GM21528 (cell line): ENCODE measurements at regions not wholly inside any gene's neighbourhood (a gene's known extent, or its start where the extent isn't known, plus 50 kb on each side); places are given as distances from the start of the nearest gene placed in this dataset.

Experiments
- ATAC-seq: cut with Tn5 transposase; IDR thresholded peaks from one replicate; pipeline ENCODE4 v1.9.1; 2021; ENCODE audit warnings: mild to moderate bottlenecking, moderate library complexity; ENCODE audit not compliant: unreplicated experiment, low FRiP score

DNA sequence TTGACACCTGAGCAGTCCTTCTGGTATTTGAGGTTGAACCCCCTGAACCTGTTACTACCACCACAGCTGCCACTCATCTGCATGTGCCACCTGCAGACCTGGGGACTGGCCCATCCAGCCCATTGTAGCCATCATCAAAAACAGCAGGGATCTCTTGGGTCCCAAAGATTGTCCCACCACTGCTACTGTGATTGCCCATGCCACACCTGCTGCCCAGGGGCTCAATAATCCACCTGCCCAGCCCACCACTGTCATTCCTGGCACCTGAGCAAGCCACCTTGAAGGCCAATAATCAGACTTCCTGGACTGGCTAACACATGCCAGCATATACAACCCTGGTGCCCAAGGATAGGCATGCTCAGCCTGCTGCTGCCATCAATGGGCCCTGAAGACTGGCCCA, 327.6 kb downstream of the CYRIA start:
- no peak for ATAC-seq

DNA sequence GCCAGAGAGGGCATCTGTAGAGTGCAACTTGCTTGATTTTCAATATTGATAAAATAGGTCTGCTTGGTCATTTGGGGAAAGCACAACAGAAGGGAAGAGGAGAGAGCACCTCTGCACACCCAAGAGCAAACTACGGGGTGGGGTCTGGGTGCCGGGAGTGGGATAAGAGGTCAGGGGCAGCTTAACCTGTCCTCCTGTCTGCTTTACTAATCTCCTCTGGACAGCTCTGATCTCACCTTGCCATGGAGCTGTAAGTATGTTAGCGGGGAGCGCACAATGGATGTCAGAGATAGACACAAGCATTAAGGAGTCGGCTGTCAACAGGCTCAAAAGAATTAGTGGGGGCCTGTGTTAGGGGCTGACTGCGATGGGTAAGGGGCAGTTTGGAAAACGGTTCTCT, 328.7 kb downstream of the CYRIA start:
- ATAC-seq: no peak

DNA sequence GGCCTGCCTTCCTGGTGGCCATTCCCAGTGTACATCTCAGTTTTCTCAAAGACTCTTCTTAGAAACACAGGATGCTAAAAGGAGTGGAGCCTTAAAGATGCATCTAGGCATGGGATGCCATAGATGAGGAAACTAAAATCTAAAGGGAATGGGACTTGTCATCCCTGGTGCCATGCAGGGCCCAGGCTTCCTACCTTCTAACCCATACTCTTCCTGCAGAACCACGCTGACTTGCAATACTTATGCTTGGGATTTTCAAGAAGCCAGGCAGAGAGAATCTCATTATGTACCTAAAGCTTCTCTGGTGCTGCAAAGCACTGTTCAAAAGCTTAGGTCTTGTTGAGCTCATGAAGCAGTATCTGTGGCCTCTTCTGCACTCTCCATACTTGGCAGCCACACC, 329.1 kb downstream of the CYRIA start:
- no peak for ATAC-seq

DNA sequence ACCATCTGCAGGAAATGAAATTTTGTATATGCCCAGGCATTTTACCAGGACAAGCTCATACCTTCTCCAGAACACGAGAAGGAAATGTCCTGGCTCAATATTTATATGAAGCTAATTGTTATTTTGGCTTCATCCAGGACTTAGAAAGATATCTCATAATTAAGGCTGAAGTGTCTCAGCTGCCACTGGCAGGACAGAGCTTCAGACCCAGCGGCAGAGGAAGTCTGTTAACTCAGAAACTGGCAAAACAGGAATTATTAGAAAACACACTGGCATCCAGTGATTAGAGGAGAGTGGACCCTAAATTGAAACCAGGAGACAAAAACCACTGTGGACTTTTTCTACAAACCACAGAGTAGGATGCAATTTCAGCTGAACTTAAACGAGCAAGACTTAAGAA, 329.7 kb downstream of the CYRIA start:
- ATAC-seq: no peak

DNA sequence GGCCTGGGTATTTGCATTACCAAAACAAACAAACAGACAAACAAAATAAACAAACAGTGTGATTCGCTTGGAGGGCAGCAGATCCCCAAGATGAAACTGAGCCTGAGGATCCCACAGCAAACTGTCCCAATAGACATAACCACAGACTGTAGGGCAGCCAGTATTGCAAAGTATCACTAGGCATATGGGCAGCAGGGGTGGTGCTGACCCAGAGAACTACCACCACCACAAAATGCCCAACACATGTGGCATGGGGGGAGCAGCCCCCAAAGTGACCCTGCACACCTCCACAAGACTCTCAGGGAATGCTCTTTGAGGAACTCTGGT, 330.1 kb downstream of the CYRIA start:
- ATAC-seq: no peak

DNA sequence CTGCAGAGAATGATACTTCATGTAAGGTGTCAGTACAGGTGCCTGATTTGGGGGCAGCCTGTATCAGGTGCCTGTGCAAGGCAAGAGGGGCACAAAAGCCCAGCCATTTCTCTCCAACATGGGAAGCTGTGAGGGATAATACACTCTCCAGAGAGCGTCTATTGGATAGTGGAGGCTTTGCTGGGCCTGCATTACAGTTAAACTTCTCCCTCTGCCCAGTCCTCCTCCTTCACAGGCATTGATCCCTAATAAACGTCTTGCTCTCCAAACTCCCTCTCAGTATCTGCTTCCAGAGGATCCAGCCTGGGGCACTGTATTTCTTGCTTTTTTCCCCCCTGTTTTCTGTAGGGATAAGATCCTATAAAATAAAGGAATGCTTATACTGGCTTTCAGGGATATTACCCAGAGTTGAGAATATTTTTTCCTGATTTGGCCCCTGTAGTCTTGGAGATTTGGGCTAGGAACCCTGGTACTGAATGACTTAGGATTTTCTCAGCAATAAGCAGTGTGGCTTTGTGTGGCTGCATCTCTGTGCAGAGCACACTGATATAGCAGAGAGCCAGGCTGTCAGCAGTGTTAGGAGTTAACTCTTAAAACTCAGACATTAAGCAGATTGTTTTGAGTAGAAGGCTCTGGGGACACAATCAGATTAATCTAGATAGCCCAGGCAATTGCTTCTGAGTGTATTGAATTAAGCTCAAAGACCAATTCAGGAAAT, 330.6 kb downstream of the CYRIA start:
- ATAC-seq: no peak

DNA sequence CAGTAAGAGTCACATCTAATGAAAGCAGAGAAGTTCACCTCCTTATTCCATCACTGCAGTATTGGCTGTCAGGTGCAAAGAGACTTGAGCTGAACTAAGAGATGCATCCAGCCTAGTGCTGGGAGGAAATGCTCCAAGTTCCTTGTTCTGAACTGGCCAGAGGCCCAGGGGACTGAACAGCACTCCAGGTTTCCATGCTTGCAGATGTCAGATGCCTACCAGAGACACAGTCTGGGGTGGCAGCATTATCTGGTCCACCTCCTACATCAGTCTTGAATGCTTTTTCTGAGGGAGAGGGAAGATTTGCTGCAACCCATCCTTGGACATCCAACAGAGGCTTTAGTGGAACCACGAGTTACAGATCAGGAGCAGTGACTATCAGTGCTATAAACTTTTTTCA, 331.3 kb downstream of the CYRIA start:
- ATAC-seq: no peak

DNA sequence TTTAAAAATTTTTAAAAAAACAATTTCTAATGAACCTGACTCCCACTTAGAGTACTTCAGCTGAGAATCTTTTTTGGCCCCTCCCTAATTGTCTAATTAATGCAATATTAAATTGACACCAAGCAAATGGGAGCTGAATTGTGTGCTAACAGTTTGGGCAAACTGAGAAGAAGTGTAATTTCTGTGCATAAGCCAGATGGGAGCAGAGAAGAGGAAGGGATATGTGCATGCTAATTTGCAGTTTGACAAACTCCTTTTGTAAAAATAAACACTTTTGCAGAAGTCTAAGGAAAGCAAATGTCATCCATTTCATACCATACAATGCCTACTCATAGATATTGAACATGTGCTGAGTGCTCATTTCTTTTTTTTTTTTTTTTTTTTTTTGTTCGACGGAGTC, 332.0 kb downstream of the CYRIA start:
- ATAC-seq: no peak

DNA sequence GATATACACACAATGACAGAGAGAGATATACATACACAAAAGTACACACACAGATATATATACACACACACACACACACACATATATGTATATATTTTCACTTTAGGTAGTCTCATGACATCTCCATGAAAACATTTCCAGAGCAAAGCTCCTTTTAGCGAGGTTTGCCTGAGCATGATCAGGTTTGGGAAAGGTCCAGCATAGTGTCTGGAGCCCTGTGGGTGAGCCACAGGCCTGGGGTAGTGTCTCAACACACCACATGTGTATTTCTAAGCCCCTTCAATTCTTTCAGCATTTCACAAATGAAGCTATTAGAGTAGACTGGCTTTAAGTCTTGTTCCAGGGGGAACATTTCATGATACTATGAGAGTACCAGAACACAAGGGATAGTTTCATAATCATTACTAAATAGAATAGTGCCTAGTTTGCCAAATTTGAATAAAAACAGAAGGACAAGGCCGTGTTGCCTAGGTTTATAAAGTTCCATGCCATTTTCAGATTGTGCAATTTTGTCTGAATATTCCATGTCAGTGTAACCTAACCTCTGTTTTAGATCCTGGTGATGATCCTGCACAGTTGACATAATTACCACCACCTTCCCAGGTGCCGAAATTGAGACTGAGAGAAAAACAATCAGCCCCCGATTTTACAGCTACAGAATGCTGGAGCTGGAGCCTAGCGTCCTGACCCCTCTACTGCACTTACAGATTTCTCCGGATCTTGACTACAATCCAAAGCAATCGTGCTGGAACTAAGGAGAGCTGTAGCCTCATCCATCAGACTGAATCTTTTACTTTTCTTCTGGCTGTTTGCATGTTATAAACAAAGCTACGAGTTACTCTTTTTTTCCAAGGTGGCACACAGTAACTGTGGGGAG, 332.7 kb downstream of the CYRIA start:
- ATAC-seq: no peak

DNA sequence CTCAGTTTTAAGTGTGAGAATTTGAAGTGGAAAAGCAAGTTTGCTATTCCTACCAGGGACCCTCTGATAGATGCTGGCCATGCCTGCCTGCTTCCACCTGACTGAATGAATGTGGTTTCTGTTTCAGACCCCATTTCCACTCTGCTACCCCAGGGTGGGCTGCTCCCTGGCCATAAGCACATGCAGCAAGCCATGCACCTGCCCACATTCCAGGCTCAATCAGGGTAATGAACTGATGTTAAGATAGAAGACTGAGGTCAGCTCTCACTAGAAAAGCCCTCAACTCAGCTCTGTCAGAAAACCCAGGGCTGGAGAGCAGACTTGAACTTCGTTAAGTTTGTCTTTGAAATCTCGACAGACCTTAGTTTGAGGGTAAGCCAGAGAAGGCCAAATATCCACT, 333.9 kb downstream of the CYRIA start:
- ATAC-seq: no peak

DNA sequence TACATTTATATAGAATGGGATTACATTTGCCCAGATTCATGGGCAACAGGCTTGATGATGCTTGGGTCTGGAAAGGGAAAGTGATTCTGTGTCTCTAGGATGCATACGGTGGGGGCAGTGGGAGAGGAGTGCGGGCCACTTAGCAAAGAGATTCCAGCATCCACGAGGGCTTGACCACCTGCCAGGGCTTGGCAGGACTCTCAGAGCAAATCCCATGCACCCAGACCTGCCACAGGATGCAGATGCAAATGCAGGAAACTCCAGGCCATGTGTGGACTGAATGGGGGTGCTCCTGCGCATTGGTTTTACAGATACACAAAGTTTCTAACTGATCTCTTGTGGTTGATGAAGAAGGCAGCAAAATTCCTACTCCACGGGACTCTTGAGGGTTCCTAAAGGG, 334.7 kb downstream of the CYRIA start:
- ATAC-seq: no peak

DNA sequence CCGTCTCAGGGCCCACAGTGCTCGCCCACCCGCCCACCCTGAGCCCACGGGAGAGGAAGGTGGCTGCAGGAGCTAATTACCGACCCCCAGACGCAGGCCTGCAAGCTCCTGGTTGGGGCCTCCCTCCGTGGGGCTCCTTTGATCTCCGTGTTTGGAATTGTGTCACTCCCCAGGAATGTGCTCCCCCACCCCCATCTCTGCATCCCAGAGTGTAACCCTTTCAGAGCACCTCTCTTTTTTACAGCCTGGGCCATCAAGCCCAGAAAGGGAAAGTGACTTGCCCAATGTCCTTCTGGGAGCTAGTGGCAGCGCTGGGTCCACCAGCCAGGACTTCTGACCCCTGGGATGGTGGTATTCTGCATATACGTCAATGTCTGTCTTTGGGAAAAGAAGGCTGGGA, 335.1 kb downstream of the CYRIA start:
- no peak for ATAC-seq

DNA sequence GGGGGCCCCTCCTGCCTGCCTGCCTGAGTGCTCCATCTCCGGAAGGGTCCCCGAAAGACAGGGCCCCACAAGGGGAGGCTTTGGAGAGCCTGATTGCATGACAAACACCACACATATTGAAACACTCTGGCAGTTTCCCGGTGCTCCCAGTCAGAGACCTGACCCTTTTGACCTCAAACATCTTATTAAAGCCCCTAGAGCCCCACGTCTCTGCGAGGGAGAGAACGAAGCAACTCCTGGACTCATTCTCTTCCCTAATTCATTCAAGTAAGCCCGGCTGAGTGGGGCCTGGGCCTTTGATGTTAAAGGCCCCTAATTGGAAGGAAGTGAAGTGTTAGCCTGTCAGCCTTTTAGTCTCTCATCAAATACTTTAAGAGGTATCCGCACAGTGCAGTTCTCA, 335.6 kb downstream of the CYRIA start:
- ATAC-seq: no peak

DNA sequence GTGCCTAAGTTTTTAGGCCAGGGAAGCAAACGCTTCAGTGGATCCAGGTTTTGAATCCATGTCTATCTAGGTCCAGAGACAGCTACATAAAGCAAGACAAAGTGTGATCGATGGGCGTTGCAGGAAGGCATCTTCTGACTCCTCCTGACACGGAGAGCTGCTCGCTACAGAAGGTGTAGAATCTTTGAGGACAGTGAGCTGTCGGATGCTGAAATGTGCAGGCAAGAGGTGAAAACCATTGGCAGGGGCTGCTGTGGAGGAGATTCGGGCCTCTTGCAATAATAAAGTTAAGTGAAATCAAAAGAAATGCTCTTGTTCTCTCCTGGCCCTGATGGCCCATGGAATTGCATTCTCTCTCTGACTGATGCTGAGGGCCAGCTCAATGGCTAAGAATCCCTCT, 336.2 kb downstream of the CYRIA start:
- no peak for ATAC-seq

DNA sequence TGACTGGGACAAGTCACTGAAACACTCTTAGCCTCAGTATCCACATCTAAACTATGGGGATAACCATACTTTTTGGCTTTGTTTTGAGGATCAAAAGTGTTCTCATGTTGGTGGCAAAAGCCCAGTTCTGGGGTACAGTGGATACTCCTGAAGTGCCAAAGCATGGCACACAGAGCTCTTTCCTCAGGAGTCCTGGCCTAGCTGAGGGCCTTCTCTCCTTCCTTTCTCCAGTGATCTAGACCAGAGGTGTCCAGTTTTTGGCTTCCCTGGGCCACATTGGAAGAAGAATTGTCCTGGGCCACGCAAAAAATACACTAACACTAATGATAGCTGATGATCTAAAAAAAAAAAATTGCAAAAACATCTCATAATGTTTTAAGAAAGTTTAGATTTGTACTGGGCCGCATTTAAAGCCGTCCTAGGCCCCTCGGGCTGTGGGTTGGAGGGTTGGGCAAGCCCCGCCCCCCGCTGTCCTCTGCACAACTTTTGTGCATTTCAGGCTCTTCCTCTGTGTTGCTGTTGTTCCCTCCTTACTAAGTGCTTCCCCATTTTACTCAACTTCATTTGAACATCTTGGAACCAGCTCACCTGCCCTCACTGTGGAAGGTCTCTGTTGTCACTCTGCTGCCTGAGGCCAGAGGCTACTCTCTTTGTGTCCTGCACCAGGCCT, 337.0 kb downstream of the CYRIA start:
- ATAC-seq: no peak

DNA sequence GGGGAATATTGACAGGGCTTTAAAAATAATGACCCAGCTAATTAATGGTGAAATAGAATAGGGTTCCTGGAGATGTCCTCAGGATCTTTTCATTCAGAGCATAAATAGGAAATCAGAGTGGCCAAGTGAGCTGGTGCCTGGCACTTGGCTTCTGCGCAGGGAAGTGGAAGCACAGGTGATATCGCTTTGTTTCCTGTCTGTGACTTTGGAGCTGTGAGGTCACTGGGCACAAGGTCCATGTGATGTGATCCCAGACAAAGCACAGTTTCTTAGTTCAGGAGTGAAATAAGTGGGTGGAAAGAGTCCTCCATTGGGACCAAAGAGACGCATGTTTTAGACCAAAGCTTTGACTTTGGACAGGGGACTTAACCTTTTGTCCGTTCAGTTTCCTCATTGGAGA, 338.3 kb downstream of the CYRIA start:
- no peak for ATAC-seq

DNA sequence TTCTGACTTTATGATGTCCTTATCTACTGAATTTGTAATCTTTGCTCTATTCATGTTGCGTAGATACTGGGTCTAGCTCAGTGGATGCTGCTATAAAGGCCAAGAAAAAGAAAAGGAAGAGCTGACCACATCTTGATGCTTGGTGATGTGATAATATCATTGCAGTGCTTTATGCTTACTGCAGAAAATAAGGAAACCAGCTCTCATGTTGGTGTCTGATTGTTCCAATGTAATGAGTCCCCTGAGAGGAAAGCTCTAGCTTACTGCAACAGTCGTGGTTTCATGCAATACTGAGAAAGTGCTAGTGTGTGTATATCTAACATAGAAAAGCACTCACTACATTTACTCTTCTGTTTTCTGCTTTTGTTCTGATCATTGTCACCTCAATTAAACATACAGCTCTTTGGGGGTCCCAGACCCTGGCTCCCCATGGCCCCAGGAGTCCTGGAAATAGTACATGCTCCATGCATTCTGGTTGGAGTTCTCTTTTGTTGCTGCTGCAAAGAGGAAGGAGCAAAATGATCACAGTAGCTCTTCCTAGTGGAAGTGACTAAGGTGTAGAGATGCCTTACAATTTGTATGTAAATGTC, 338.8 kb downstream of the CYRIA start:
- no peak for ATAC-seq

DNA sequence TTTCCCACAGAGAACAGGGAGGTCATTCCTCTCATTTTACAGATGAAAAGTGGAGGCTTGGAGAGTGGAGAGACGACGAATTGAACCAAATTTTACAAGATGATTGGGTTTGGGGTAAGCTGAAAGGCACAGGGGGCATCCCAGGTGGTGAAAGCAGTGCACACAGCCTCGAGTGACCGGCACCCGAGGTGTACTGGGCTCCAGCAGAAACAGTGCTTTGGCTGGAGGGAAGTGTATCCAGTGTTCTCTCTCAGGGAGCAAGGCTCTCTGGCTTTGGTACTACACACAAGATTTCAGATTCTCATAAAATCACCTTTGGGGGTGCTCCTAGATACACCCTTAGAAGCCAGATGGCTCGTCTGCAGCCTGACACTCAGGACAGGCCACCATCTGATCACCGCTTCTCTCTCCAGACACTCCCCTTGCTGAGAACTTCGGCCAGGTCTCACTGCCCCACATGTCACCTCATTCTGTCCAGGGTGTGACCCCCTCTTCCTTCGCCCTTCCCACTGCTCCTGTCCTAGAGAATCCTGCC, 339.6 kb downstream of the CYRIA start:
- ATAC-seq: no peak

DNA sequence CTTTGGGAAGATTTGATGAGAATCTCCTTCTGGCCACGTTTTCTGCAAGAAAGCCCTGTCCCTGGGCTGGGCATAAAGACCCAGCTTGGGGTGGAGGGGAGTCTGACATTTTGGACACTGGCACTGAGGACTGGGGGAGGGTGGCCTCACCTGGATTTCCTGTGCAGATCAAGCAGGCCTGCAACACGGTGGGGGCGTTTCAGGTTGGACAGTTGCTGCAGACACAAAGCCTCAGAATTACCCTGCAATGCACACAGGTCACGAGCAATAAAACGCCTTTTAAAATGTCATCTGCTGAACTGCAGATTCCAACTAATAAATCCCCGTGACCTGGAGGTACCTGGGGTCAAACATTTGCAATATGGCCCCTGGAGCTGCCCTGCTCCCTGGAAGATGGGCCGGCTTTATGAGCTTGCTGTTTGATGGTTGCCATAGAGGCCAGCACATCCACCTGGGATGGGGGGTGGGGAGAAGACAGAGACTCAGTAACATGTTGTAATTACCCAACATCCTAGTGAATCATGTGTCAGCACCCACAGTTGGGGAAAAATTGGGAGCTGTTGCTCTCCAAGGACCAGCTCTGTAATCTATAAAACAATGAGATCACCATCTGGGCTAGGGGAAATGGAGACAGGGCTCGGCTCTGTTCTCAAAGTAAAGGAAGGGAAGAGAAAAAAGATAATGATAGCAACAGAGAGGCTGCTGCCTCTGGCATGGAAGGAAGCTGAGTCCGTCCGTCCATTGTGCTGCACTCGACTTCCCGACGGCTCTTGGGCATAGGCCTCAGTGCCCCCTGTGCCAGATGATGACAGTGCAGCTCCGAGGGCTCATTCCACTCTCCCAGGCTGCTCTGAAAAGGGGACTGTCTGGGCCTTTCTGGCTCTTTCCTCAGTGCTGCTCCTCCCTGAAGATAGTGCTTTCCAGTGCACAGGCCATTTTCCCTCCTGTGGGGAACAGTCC, 340.3 kb downstream of the CYRIA start:
- ATAC-seq: no peak

DNA sequence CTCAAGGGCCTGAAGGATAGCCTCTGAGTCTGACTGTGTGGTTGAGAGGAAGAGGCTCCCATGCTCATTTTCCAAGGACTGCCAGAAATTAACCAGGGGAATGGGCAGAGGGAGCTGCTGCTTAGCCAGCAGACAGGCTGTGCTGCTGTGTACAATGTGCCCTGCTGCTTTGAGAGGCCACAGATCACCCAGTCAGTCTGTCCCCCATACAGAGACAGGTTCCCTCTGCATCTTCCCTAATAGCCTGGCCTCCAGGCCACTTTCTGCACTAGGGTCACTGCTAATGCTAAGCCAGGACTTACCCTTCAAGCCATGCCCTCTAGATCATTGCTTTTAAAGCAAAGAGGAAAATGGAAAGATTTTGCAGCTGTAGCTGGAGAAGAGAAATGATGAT, 341.1 kb downstream of the CYRIA start:
- ATAC-seq: no peak
